ENCODE measurements at regions not wholly inside any gene's neighbourhood (a gene's known extent, or its start where the extent isn't known, plus 50 kb on each side); places are given as distances from the start of the nearest gene placed in this dataset.

GRCh38 chr1:187621951-187622350 lies 793.2 kb downstream of the PLA2G4A start:
- TF ChIP-seq CREB5 (CRISPR knock-in tag; IDR thresholded peaks at IDR 0.05; ENCODE audit: low read depth) (no peak), PATZ1 (CRISPR knock-in tag; IDR thresholded peaks at IDR 0.05; ENCODE audit: borderline replicate concordance) (no peak), ZNF70 (CRISPR knock-in tag; IDR thresholded peaks at IDR 0.05) (no peak), CSDC2 (CRISPR knock-in tag; IDR thresholded peaks at IDR 0.05) (no peak), ISL1 (CRISPR knock-in tag; IDR thresholded peaks at IDR 0.05) (no peak)

Data from SK-N-SH treated with all-trans-retinoic acid at 6 μM for 48 hours (cell line).